Esophagus muscularis mucosa (tissue), 4 donors: ENCODE measurements at regions not wholly inside any gene's neighbourhood (a gene's known extent, or its start where the extent isn't known, plus 50 kb on each side); places are given as distances from the start of the nearest gene placed in this dataset.

Source experiments
- DNase-seq: peaks from one replicate; pipeline ENCODE4 v3.0.0-alpha.2; 2017; ENCODE audit errors: extremely low spot score
- H3K27ac ChIP-seq, 4 donors: fragments of 200-600 bp; sonication (generic); replicated peaks in 1 of 4; 1 replicate in 3 of 4; 2 replicates in 1 of 4; pipeline ENCODE4 v1.5.1; 2016 to 2019; ENCODE audit warnings: mild to moderate bottlenecking in 1 of 4
- H3K27me3 ChIP-seq, 4 donors: fragments of 200-600 bp; sonication (generic); one replicate each; pipeline versions ENCODE4 v1.5.1 to v1.6.0; 2016 to 2019
- H3K36me3 ChIP-seq, 4 donors: fragments of 200-600 bp; sonication (generic); one replicate each; pipeline ENCODE4 v1.5.1; 2016 to 2019
- H3K4me1 ChIP-seq, 4 donors: fragments of 200-600 bp; sonication (generic); one replicate each; pipeline ENCODE4 v1.5.1; 2016 to 2019
- H3K4me3 ChIP-seq, 4 donors: fragments of 200-600 bp; sonication (generic); 1 replicate in 2 of 4; 2 replicates in 2 of 4; pipeline ENCODE4 v1.5.1; 2016 to 2019; ENCODE audit warnings: mild to moderate bottlenecking in 4 of 4, moderate library complexity in 1 of 4
- H3K9me3 ChIP-seq, 4 donors: fragments of 200-600 bp; sonication (generic); 1 replicate in 3 of 4; 2 replicates in 1 of 4; pipeline ENCODE4 v1.5.1; 2016 to 2019
- CTCF ChIP-seq, 3 experiments: fragments of 200-600 bp in 2 of 3; fragments of 450-650 bp in 1 of 3; sonication (generic) in 2 of 3; IDR thresholded peaks; one replicate each; pipeline ENCODE4 v1.5.1; 2017 to 2019; ENCODE audit warnings: antibody characterized with exemption in 3 of 3, mild to moderate bottlenecking in 2 of 3, moderate library complexity in 1 of 3
- EP300 ChIP-seq: sonication (generic); formaldehyde crosslinking; IDR thresholded peaks from one replicate; pipeline ENCODE4 v1.6.1; 2017; ENCODE audit warnings: antibody characterized with exemption
- POLR2A ChIP-seq: fragments of 450-650 bp; IDR thresholded peaks from one replicate; pipeline ENCODE4 v1.6.1; 2017; ENCODE audit warnings: antibody characterized with exemption, moderate library complexity, mild to moderate bottlenecking, low read depth
- POLR2AphosphoS5 ChIP-seq, 2 donors: sonication (generic); formaldehyde crosslinking; IDR thresholded peaks; one replicate each; pipeline ENCODE4 v1.6.1; 2017; ENCODE audit warnings: antibody characterized with exemption in 2 of 2
- WGBS: methylation state at CpG from one replicate; pipeline ENCODE4 v1.1.5; 2018; 5-methylcytosine and 5-hydroxymethylcytosine counted together
- intact Hi-C: fragments of 100-400 bp; cut with DNase I; formaldehyde crosslinking; loops from one replicate; pipeline ENCODE4 v1.15.1; 2023

GRCh38 chr18:39685303-39685902, 2119.8 kb upstream of the CELF4 start:
- TF ChIP-seq EP300 (no peak), POLR2AphosphoS5 (IDR thresholded peaks at IDR 0.05) (no peak), CTCF (IDR thresholded peaks at IDR 0.05) (no peak), POLR2A (no peak)
- Histone ChIP-seq H3K27me3 (no peaks in the 10 kb centered on the region), H3K36me3 (no peaks in the 10 kb centered on the region), H3K4me1 (no peaks in the 10 kb centered on the region), H3K9me3 (no peaks in the 10 kb centered on the region), H3K27ac (no peak overlapping the region), H3K4me3 (no peak overlapping the region)
- 70% methylated on average over 4 of the region's 4 CpGs for WGBS
- no peak for DNase-seq
- intact Hi-C loops = no loop called here

GRCh38 chr18:39681061-39681460, 2115.5 kb upstream of the CELF4 start:
- intact Hi-C loops = no loop called here
- no peak for DNase-seq
- Histone ChIP-seq H3K27ac (no peak overlapping the region), H3K4me3 (no peak overlapping the region), H3K9me3 (no peaks in the 10 kb centered on the region), H3K27me3 (no peaks in the 10 kb centered on the region), H3K4me1 (no peaks in the 10 kb centered on the region), H3K36me3 (no peaks in the 10 kb centered on the region)
- 78% methylated on average over 4 of the region's 4 CpGs for WGBS
- no peak for TF ChIP-seq POLR2AphosphoS5 (IDR thresholded peaks at IDR 0.05)
- no peak for TF ChIP-seq EP300
- no peak for TF ChIP-seq CTCF (IDR thresholded peaks at IDR 0.05)
- TF ChIP-seq POLR2A = no peak

- Histone ChIP-seq H3K4me1 (no peaks in the 10 kb centered on the region), H3K36me3 (no peaks in the 10 kb centered on the region), H3K4me3 (no peak overlapping the region), H3K27ac (no peak overlapping the region), H3K9me3 (no peaks in the 10 kb centered on the region), H3K27me3 (no peaks in the 10 kb centered on the region)
- whole genome bisulfite sequencing = 70% methylated on average over 5 of the region's 5 CpGs
- DNase-seq = no peak
- intact Hi-C loops = no loop called here
- TF ChIP-seq POLR2A (no peak), POLR2AphosphoS5 (IDR thresholded peaks at IDR 0.05) (no peak), CTCF (IDR thresholded peaks at IDR 0.05) (no peak), EP300 (no peak)
These were observed 2110.3 kb upstream of the CELF4 start for GRCh38 chr18:39675906-39676305.

- Histone ChIP-seq H3K27ac (no peak overlapping the region), H3K4me1 (no peaks in the 10 kb centered on the region), H3K4me3 (no peak overlapping the region), H3K36me3 (no peaks in the 10 kb centered on the region), H3K27me3 (no peaks in the 10 kb centered on the region), H3K9me3 (no peaks in the 10 kb centered on the region)
- 75% methylated on average over 3 of the region's 3 CpGs for WGBS
- no peak for TF ChIP-seq EP300
- no peak for TF ChIP-seq CTCF (IDR thresholded peaks at IDR 0.05)
- no peak for TF ChIP-seq POLR2A
- TF ChIP-seq POLR2AphosphoS5 (IDR thresholded peaks at IDR 0.05) = no peak
- DNase-seq = no peak
- intact Hi-C loops = no loop called here
These were observed 2109.8 kb upstream of the CELF4 start for GRCh38 chr18:39675368-39675767.

GRCh38 chr18:39672171-39672570, 2106.6 kb upstream of the CELF4 start:
- H3K4me1 ChIP-seq = no peaks in the 10 kb centered on the region
- no peaks in the 10 kb centered on the region for H3K27me3 ChIP-seq
- intact Hi-C loops = no loop called here
- H3K9me3 ChIP-seq = no peaks in the 10 kb centered on the region
- WGBS = 96% methylated on average over 3 of the region's 3 CpGs
- DNase-seq = no peak
- H3K36me3 ChIP-seq = no peaks in the 10 kb centered on the region
- H3K4me3 ChIP-seq = no peak overlapping the region
- TF ChIP-seq EP300 = no peak
- no peak for TF ChIP-seq CTCF (IDR thresholded peaks at IDR 0.05)
- TF ChIP-seq POLR2A = no peak
- no peak for TF ChIP-seq POLR2AphosphoS5 (IDR thresholded peaks at IDR 0.05)
- no peak overlapping the region for H3K27ac ChIP-seq
